Kidney (tissue), 13 donors: ENCODE measurements at regions not wholly inside any gene's neighbourhood (a gene's known extent, or its start where the extent isn't known, plus 50 kb on each side); places are given as distances from the start of the nearest gene placed in this dataset.
"Not testable (repeated sequence)": the region's sequence is repeated elsewhere in the genome, so short reads cannot be mapped to it uniquely, and the experiment has no call there.

Experiments
- DNase-seq, 5 donors: peaks; one replicate each; pipeline ENCODE4 v3.0.0-alpha.2; 2013 to 2020
- FAIRE-seq: peaks from 2 replicates; lab custom pipeline; 2012; peaks lifted over from hg19 to GRCh38; lab: Jason Lieb, UNC
- H3K27ac ChIP-seq, 2 donors: one replicate each; pipeline ENCODE4 v1.7.0; 2013; ENCODE audit warnings: low read depth in 2 of 2, low read length in 2 of 2, inconsistent platforms in 1 of 2
- H3K27me3 ChIP-seq: one replicate; pipeline ENCODE4 v1.7.1; 2013; ENCODE audit warnings: low read length, inconsistent platforms; ENCODE audit not compliant: control insufficient read depth, insufficient read depth
- H3K36me3 ChIP-seq, 3 donors: one replicate each; pipeline versions ENCODE4 v1.7.0 to v1.7.1; 2013; ENCODE audit warnings: low read length in 3 of 3, control low read depth in 1 of 3, inconsistent platforms in 1 of 3; ENCODE audit not compliant: insufficient read depth in 3 of 3, control insufficient read depth in 2 of 3
- H3K4me1 ChIP-seq, 3 donors: one replicate each; pipeline versions ENCODE4 v1.7.0 to v1.7.1; 2013; ENCODE audit warnings: low read length in 3 of 3, inconsistent platforms in 1 of 3, low read depth in 1 of 3; ENCODE audit not compliant: control insufficient read depth in 2 of 3, insufficient read depth in 2 of 3
- H3K4me3 ChIP-seq, 3 donors: one replicate each; pipeline versions ENCODE4 v1.7.0 to v1.8.1; 2013; ENCODE audit warnings: low read length in 3 of 3, control low read depth in 1 of 3, inconsistent platforms in 1 of 3
- H3K9ac ChIP-seq, 3 donors: one replicate each; pipeline versions ENCODE4 v1.7.0 to v1.7.1; 2013; ENCODE audit warnings: low read length in 3 of 3, control low read depth in 1 of 3, inconsistent platforms in 1 of 3
- H3K9me3 ChIP-seq, 3 donors: one replicate each; pipeline versions ENCODE4 v1.7.0 to v1.7.1; 2013; ENCODE audit warnings: low read length in 3 of 3, control low read depth in 1 of 3, inconsistent platforms in 1 of 3; ENCODE audit not compliant: control insufficient read depth in 2 of 3, insufficient read depth in 1 of 3
- intact Hi-C: fragments of 100-400 bp; cut with DNase I; formaldehyde crosslinking; loops from one replicate; pipeline ENCODE4 v1.11.1; 2022
- TF ChIP-seq, protein P1 (sequence below): IDR thresholded peaks from 3 replicates; pipeline ENCODE4 v1.5.1; 2012; ENCODE audit warnings: mild to moderate bottlenecking, moderate library complexity, borderline replicate concordance; ENCODE audit not compliant: insufficient read depth; ENCODE audit errors: extremely low read depth
- donor health status: control.
- donor health status: control.
- donor health status: control.
- donor health status: control.
- donor health status: control.
- donor health status: DM: yes; HTN: yes; CAD: no.
- donor health status: Normal renal cell carcinoma (clear cell type).

- intact Hi-C loops = no loop called here
- DNase-seq = peak in 1 of 5 donors; percentile 22
- H3K36me3 ChIP-seq = no peaks in the 10 kb centered on the region
- no peak for FAIRE-seq
- H3K4me3 ChIP-seq = no peak overlapping the region
- no peak overlapping the region for H3K9ac ChIP-seq
- no peak overlapping the region for H3K27ac ChIP-seq
- TF ChIP-seq, protein P1, sequence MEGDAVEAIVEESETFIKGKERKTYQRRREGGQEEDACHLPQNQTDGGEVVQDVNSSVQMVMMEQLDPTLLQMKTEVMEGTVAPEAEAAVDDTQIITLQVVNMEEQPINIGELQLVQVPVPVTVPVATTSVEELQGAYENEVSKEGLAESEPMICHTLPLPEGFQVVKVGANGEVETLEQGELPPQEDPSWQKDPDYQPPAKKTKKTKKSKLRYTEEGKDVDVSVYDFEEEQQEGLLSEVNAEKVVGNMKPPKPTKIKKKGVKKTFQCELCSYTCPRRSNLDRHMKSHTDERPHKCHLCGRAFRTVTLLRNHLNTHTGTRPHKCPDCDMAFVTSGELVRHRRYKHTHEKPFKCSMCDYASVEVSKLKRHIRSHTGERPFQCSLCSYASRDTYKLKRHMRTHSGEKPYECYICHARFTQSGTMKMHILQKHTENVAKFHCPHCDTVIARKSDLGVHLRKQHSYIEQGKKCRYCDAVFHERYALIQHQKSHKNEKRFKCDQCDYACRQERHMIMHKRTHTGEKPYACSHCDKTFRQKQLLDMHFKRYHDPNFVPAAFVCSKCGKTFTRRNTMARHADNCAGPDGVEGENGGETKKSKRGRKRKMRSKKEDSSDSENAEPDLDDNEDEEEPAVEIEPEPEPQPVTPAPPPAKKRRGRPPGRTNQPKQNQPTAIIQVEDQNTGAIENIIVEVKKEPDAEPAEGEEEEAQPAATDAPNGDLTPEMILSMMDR = no peak
- no peaks in the 10 kb centered on the region for H3K4me1 ChIP-seq
- H3K9me3 ChIP-seq = no peaks in the 10 kb centered on the region
- no peaks in the 10 kb centered on the region for H3K27me3 ChIP-seq
These were observed 158.0 kb downstream of the TTC6 start for GRCh38 chr14:37753459-37753858.

- FAIRE-seq, H3K9me3 ChIP-seq, DNase-seq, H3K27ac ChIP-seq, H3K36me3 ChIP-seq, H3K4me1 ChIP-seq, H3K27me3 ChIP-seq, intact Hi-C loops, H3K4me3 ChIP-seq, H3K9ac ChIP-seq: not testable (repeated sequence)
These were observed 164.8 kb downstream of the TTC6 start for GRCh38 chr14:37760275-37760674.

- H3K9ac ChIP-seq = no peak overlapping the region
- no peaks in the 10 kb centered on the region for H3K27me3 ChIP-seq
- intact Hi-C loops = no loop called here
- no peak for FAIRE-seq
- TF ChIP-seq, protein P1 = no peak
- H3K4me3 ChIP-seq = no peak overlapping the region
- H3K36me3 ChIP-seq = no peaks in the 10 kb centered on the region
- H3K4me1 ChIP-seq = no peaks in the 10 kb centered on the region
- no peak overlapping the region for H3K27ac ChIP-seq
- peaks cover 0 to 8% (median 0%) of the 10 kb centered on the region in 3 donors for H3K9me3 ChIP-seq
- DNase-seq = no peak
These were observed 167.8 kb downstream of the TTC6 start for GRCh38 chr14:37763266-37763665.

DNA sequence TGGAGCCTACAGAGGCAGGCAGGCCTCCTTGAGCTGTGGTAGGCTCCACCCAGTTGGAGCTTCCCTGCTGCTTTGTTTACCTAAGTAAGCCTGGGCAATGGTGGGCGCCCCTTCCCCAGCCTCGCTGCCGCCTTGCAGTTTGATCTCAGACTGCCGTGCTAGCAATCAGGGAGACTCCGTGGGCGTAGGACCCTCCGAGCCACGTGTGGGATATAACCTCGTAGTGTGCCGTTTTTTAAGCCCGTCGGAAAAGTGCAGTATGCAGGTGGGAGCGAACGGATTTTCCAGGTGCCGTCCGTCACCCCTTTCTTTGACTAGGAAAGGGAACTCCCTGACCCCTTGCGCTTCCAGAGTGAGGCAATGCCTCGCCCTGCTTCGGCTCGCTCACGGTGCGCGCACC is 176.9 kb downstream of the TTC6 start:
- peak in 1 of 5 donors; percentile 29 for DNase-seq
- H3K36me3 ChIP-seq, H3K9me3 ChIP-seq, H3K4me3 ChIP-seq, H3K27ac ChIP-seq, H3K9ac ChIP-seq, H3K27me3 ChIP-seq, H3K4me1 ChIP-seq, intact Hi-C loops, FAIRE-seq: not testable (repeated sequence)
